ENCODE measurements at regions not wholly inside any gene's neighbourhood (a gene's known extent, or its start where the extent isn't known, plus 50 kb on each side); places are given as distances from the start of the nearest gene placed in this dataset.

GRCh38 chr1:164480285-164480907, 78.6 kb upstream of the PBX1 start:
- Histone ChIP-seq H3K27ac (ENCODE audit: insufficient read depth, low read length) (no peak overlapping the region), H2BK120ac (ENCODE audit: low read depth, low read length) (no peak overlapping the region), H3K27me3 (ENCODE audit: control insufficient read depth, insufficient read depth, low read length) (no peaks in the 10 kb centered on the region), H3K9me1 (ENCODE audit: insufficient read depth, low read length) (no peaks in the 10 kb centered on the region), H3K4ac (ENCODE audit: low read depth, low read length) (no peak overlapping the region), H3K4me2 (ENCODE audit: low read depth, low read length) (no peak overlapping the region), H2BK15ac (ENCODE audit: low read depth, low read length) (no peak overlapping the region), H4K20me1 (ENCODE audit: insufficient read depth, low read length) (no peaks in the 10 kb centered on the region), H2AFZ (replicated peaks; ENCODE audit: low read length, poor library complexity) (no peak overlapping the region), H3K9ac (ENCODE audit: low read depth, low read length) (no peak overlapping the region), H4K91ac (ENCODE audit: insufficient read depth, low read depth, low read length) (no peak overlapping the region), H3K79me1 (ENCODE audit: low read depth in 1 of 2, low read length in 2 of 2) (no peaks in the 10 kb centered on the region), H3K18ac (ENCODE audit: low read depth, low read length) (no peak overlapping the region), H3K4me1 (ENCODE audit: control insufficient read depth, insufficient read depth, low read length) (no peaks in the 10 kb centered on the region), H2BK5ac (ENCODE audit: low read depth, low read length, poor library complexity, severe bottlenecking) (no peak overlapping the region), H3K4me3 (ENCODE audit: insufficient read depth, low read depth, low read length) (no peak overlapping the region), H2AK5ac (ENCODE audit: low read depth, low read length) (no peak overlapping the region), H3K56ac (ENCODE audit: extremely low read depth, insufficient read depth, low read length) (no peak overlapping the region), H4K5ac (ENCODE audit: low read depth, low read length) (no peak overlapping the region), H2AK9ac (replicated peaks; ENCODE audit: low read depth, low read length, poor library complexity) (no peak overlapping the region), H3K9me3 (ENCODE audit: control insufficient read depth, insufficient read depth, low read length) (no peaks in the 10 kb centered on the region), H3K23ac (ENCODE audit: low read depth, low read length) (no peak overlapping the region), H3K36me3 (ENCODE audit: control insufficient read depth, insufficient read depth, low read length) (no peaks in the 10 kb centered on the region), H3K14ac (replicated peaks; ENCODE audit: low read depth, low read length) (no peak overlapping the region), H4K8ac (ENCODE audit: low read depth in 2 of 2, low read length in 2 of 2) (no peak overlapping the region), H2BK20ac (ENCODE audit: low read depth, low read length) (no peak overlapping the region)
- TF ChIP-seq MXI1 (IDR thresholded peaks at IDR 0.05; ENCODE audit: borderline replicate concordance, low read depth, low read length) (no peak), CTCF (conservative IDR thresholded peaks at IDR 0.05; ENCODE audit: low read depth, low read length) (no peak), MAFK (IDR thresholded peaks at IDR 0.05; ENCODE audit: low read depth, low read length) (no peak), CEBPB (IDR thresholded peaks at IDR 0.05; ENCODE audit: low read depth, low read length) (no peak), SMC3 (IDR thresholded peaks at IDR 0.05; ENCODE audit: low read depth, low read length) (no peak), CHD1 (IDR thresholded peaks at IDR 0.05; ENCODE audit: low read depth, low read length) (no peak), USF2 (IDR thresholded peaks at IDR 0.05; ENCODE audit: low read depth, low read length) (no peak), MAZ (IDR thresholded peaks at IDR 0.05; ENCODE audit: borderline replicate concordance, low read depth, low read length) (no peak)
- dilution Hi-C loops (cut with HindIII; ENCODE audit: low sequenced_read_pairs, unreplicated experiment) (no loop called here), in situ Hi-C loops (cut with MboI; ENCODE audit: low sequenced_read_pairs) (no loop called here), intact Hi-C loops (cut with micrococcal nuclease) (no loop called here)
- CTCF ChIA-PET = interaction anchor here (0.6 kb wide), 1 partner anchor 122 kb away, joined by 7 read pairs; no protein-coding TSS in a partner anchor
- POLR2A ChIA-PET (ENCODE audit: unreplicated experiment) = no interaction called here
- ATAC-seq (ENCODE audit: low read depth) (no peak), DNase-seq (no peak)
- BruUV-seq (replicated peaks) = no TSS peak
- no CpG with 5 or more reads among the region's 1 CpG for WGBS, 2 experiments (ENCODE audit: extremely low coverage in 2 of 2, insufficient read length in 1 of 2)

Data from IMR-90 (cell line).